Hepatocyte (in vitro differentiated cells): ENCODE measurements at regions not wholly inside any gene's neighbourhood (a gene's known extent, or its start where the extent isn't known, plus 50 kb on each side); places are given as distances from the start of the nearest gene placed in this dataset.

Experiments
- DNase-seq: peaks from one replicate; pipeline ENCODE4 v3.0.0-alpha.2; 2016; ENCODE audit warnings: low spot score
- H2AFZ ChIP-seq: fragments of 200-600 bp; sonication (generic); 2 replicates; pipeline ENCODE4 v1.6.0; 2016; ENCODE audit warnings: antibody characterized with exemption, mild to moderate bottlenecking
- H3K27ac ChIP-seq: fragments of 200-600 bp; sonication (generic); 2 replicates; pipeline ENCODE4 v1.5.1; 2016; ENCODE audit warnings: mild to moderate bottlenecking
- H3K27me3 ChIP-seq: fragments of 200-600 bp; sonication (generic); 2 replicates; pipeline ENCODE4 v1.6.1; 2016
- H3K36me3 ChIP-seq: fragments of 200-600 bp; sonication (generic); replicated peaks from 2 replicates; pipeline ENCODE4 v1.5.1; 2016; ENCODE audit warnings: low read depth; ENCODE audit not compliant: insufficient read depth
- H3K4me1 ChIP-seq: fragments of 200-600 bp; sonication (generic); 2 replicates; pipeline ENCODE4 v1.5.1; 2016; ENCODE audit warnings: mild to moderate bottlenecking, moderate library complexity; ENCODE audit not compliant: insufficient read depth
- H3K4me2 ChIP-seq: fragments of 200-600 bp; sonication (generic); 2 replicates; pipeline ENCODE4 v1.6.0; 2016
- H3K4me3 ChIP-seq: fragments of 200-600 bp; sonication (generic); 2 replicates; pipeline ENCODE4 v1.5.1; 2016; ENCODE audit warnings: mild to moderate bottlenecking
- H3K79me2 ChIP-seq: fragments of 200-600 bp; sonication (generic); 2 replicates; pipeline ENCODE4 v1.6.0; 2017; ENCODE audit warnings: mild to moderate bottlenecking
- H3K9me2 ChIP-seq: fragments of 200-600 bp; sonication (generic); replicated peaks from 2 replicates; pipeline ENCODE4 v1.6.0; 2017; ENCODE audit warnings: mild to moderate bottlenecking; ENCODE audit not compliant: insufficient read depth
- H3K9me3 ChIP-seq: fragments of 200-600 bp; sonication (generic); 2 replicates; pipeline ENCODE4 v1.5.1; 2016; ENCODE audit warnings: low read depth, mild to moderate bottlenecking
- H4K20me1 ChIP-seq: fragments of 200-600 bp; sonication (generic); 2 replicates; pipeline ENCODE4 v1.6.0; 2016; ENCODE audit warnings: mild to moderate bottlenecking; ENCODE audit not compliant: insufficient read depth, poor library complexity, severe bottlenecking
- CTCF ChIP-seq: fragments of 200-600 bp; sonication (generic); IDR thresholded peaks from 2 replicates; pipeline ENCODE4 v1.5.1; 2016; ENCODE audit warnings: antibody characterized with exemption, mild to moderate bottlenecking; ENCODE audit not compliant: poor library complexity
- EZH2 ChIP-seq: fragments of 200-600 bp; sonication (generic); IDR thresholded peaks from 2 replicates; pipeline ENCODE4 v1.6.1; 2016; ENCODE audit warnings: antibody characterized with exemption, mild to moderate bottlenecking, borderline replicate concordance
- EZH2phosphoT487 ChIP-seq: fragments of 200-600 bp; sonication (generic); IDR thresholded peaks from one replicate; pipeline ENCODE4 v1.6.1; 2018; ENCODE audit warnings: antibody characterized with exemption, mild to moderate bottlenecking, low read depth, moderate library complexity; ENCODE audit not compliant: unreplicated experiment, severe bottlenecking
- WGBS: methylation state at CpG from one replicate; pipeline ENCODE4 v1.1.6; 2016; ENCODE audit warnings: low lambda C conversion rate; ENCODE audit errors: missing lambda C conversion rate; 5-methylcytosine and 5-hydroxymethylcytosine counted together

DNA sequence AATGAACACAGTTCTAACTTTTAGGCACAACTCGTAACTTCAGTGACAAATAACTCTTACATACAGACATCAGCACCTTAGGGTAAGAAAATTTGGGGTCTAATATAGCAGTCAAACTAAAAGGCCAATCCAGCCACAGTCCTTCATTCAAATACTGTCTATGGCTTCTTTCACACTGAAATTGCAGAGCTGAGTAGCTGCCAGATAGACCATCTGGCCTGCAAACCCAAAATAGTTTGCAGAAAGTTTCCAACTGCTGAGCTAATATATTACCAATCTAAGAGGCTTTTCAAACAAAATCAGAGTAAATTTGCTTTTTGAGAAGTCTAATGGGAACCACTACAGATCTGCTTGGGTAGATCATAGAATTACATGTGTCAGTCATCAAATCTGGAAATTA, 183.4 kb downstream of the GALR1 start:
- 96% methylated on average over 1 of the region's 1 CpG for WGBS
- Histone ChIP-seq H3K4me3 (no peak overlapping the region), H3K9me3 (no peaks in the 10 kb centered on the region), H3K79me2 (no peaks in the 10 kb centered on the region), H3K36me3 (no peaks in the 10 kb centered on the region), H3K4me1 (no peaks in the 10 kb centered on the region), H3K9me2 (no peaks in the 10 kb centered on the region), H2AFZ (no peak overlapping the region), H3K4me2 (no peak overlapping the region), H3K27me3 (no peaks in the 10 kb centered on the region), H3K27ac (no peak overlapping the region), H4K20me1 (no peaks in the 10 kb centered on the region)
- DNase-seq = no peak
- TF ChIP-seq EZH2 (no peak), EZH2phosphoT487 (no peak), CTCF (no peak)

- Histone ChIP-seq H3K9me2 (no peaks in the 10 kb centered on the region), H3K27ac (no peak overlapping the region), H4K20me1 (no peaks in the 10 kb centered on the region), H3K4me3 (no peak overlapping the region), H3K4me2 (no peak overlapping the region), H3K9me3 (no peaks in the 10 kb centered on the region), H3K27me3 (no peaks in the 10 kb centered on the region), H2AFZ (no peak overlapping the region), H3K4me1 (no peaks in the 10 kb centered on the region), H3K79me2 (no peaks in the 10 kb centered on the region), H3K36me3 (no peaks in the 10 kb centered on the region)
- TF ChIP-seq EZH2phosphoT487 (no peak), EZH2 (no peak), CTCF (no peak)
- 88% methylated on average over 2 of the region's 2 CpGs for WGBS
- no peak for DNase-seq
Measured at GRCh38 chr18:77439888-77440287, 190.2 kb downstream of the GALR1 start.

- Histone ChIP-seq H3K36me3 (no peaks in the 10 kb centered on the region), H3K4me1 (no peaks in the 10 kb centered on the region), H3K79me2 (no peaks in the 10 kb centered on the region), H3K27ac (no peak overlapping the region), H2AFZ (no peak overlapping the region), H3K9me2 (no peaks in the 10 kb centered on the region), H3K4me2 (no peak overlapping the region), H3K4me3 (no peak overlapping the region), H4K20me1 (no peaks in the 10 kb centered on the region), H3K27me3 (no peaks in the 10 kb centered on the region), H3K9me3 (no peaks in the 10 kb centered on the region)
- DNase-seq = no peak
- 91% methylated on average over 6 of the region's 6 CpGs for WGBS
- TF ChIP-seq CTCF = no peak
- TF ChIP-seq EZH2 = no peak
- no peak for TF ChIP-seq EZH2phosphoT487
Measured at GRCh38 chr18:77442393-77442792, 192.7 kb downstream of the GALR1 start.

GRCh38 chr18:77444385-77444784, 194.7 kb downstream of the GALR1 start:
- 93% methylated on average over 10 of the region's 10 CpGs for WGBS
- H3K4me2 ChIP-seq = no peak overlapping the region
- no peaks in the 10 kb centered on the region for H3K9me3 ChIP-seq
- TF ChIP-seq CTCF = no peak
- no peak for TF ChIP-seq EZH2phosphoT487
- TF ChIP-seq EZH2 = no peak
- no peaks in the 10 kb centered on the region for H3K36me3 ChIP-seq
- no peak overlapping the region for H3K27ac ChIP-seq
- H3K27me3 ChIP-seq = no peaks in the 10 kb centered on the region
- H3K79me2 ChIP-seq = no peaks in the 10 kb centered on the region
- no peaks in the 10 kb centered on the region for H3K4me1 ChIP-seq
- no peak for DNase-seq
- H3K4me3 ChIP-seq = no peak overlapping the region
- H4K20me1 ChIP-seq = no peaks in the 10 kb centered on the region
- no peak overlapping the region for H2AFZ ChIP-seq
- H3K9me2 ChIP-seq = no peaks in the 10 kb centered on the region
